ENCODE measurements at regions not wholly inside any gene's neighbourhood (a gene's known extent, or its start where the extent isn't known, plus 50 kb on each side); places are given as distances from the start of the nearest gene placed in this dataset.

DNA sequence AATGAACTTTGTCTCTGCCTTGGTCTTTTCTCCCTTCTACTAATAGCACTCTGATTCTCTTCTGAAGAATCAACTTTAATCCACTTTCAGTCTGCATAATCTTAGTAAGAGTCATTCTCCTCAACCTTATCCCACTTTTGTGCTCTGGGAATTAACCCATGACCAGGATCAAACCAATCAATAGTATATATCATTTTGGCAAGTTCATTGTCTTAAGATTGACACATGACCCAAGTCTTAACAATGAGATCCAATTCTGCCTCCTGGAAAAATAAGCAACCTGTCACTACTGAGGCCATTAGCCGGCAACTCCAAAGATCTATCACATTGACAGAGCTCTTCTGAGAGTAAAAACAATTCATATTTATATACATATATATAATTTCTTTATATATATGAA is 1358.4 kb upstream of the ADGRL3 start:
- Histone ChIP-seq H3K18ac (ENCODE audit: extremely low read depth, low read length) (no peak overlapping the region), H2BK15ac (ENCODE audit: low read length) (no peak overlapping the region), H3K4me1 (replicated peaks in 1 of 4; ENCODE audit: control insufficient read depth in 3 of 4, insufficient read depth in 4 of 4, low read length in 3 of 4) (no peaks in the 10 kb centered on the region), H2BK20ac (ENCODE audit: low read length) (no peak overlapping the region), H2BK12ac (ENCODE audit: low read depth, low read length) (no peak overlapping the region), H3K9ac (replicated peaks in 1 of 4; ENCODE audit: extremely low read depth in 1 of 4, low read depth in 3 of 4, low read length in 3 of 4) (no peak overlapping the region), H3K4me3 (ENCODE audit: extremely low read depth in 1 of 4, insufficient read depth in 2 of 4, low read depth in 3 of 4, low read length in 4 of 4) (no peak overlapping the region), H4K20me1 (replicated peaks in 1 of 2; ENCODE audit: control insufficient read depth in 1 of 2, insufficient read depth in 2 of 2, low read length in 2 of 2) (no peaks in the 10 kb centered on the region), H4K5ac (ENCODE audit: insufficient read length, low read depth, low read length) (no peak overlapping the region), H3K4ac (replicated peaks; ENCODE audit: insufficient read length, low read depth, low read length) (no peak overlapping the region), H3K79me1 (ENCODE audit: low read depth, low read length) (no peaks in the 10 kb centered on the region), H2AFZ (ENCODE audit: low read length) (no peak overlapping the region), H4K8ac (ENCODE audit: extremely low read depth, insufficient read depth, low read length) (no peak overlapping the region), H2BK5ac (ENCODE audit: low read depth, low read length) (no peak overlapping the region), H2BK120ac (replicated peaks; ENCODE audit: low read depth, low read length) (no peak overlapping the region), H3K27me3 (replicated peaks in 1 of 4; ENCODE audit: control insufficient read depth in 3 of 4, extremely low read depth in 1 of 4, insufficient read depth in 3 of 4, low read length in 3 of 4) (no peaks in the 10 kb centered on the region), H3K23ac (ENCODE audit: insufficient read length) (no peak overlapping the region), H3K23me2 (ENCODE audit: low read depth, low read length) (no peaks in the 10 kb centered on the region), H3K56ac (replicated peaks; ENCODE audit: insufficient read length, low read depth, low read length) (no peak overlapping the region), H3K4me2 (ENCODE audit: insufficient read depth in 1 of 2, low read depth in 2 of 2, low read length in 2 of 2) (no peak overlapping the region), H3K14ac (ENCODE audit: insufficient read length) (no peak overlapping the region), H2AK5ac (ENCODE audit: low read depth, low read length) (no peak overlapping the region), H4K91ac (replicated peaks; ENCODE audit: insufficient read length, low read length) (no peak overlapping the region), H3K79me2 (ENCODE audit: control insufficient read depth in 1 of 2, insufficient read depth in 2 of 2, low read length in 2 of 2) (no peaks in the 10 kb centered on the region), H3K27ac (ENCODE audit: low read depth, low read length) (no peak overlapping the region), H3K9me3 (ENCODE audit: insufficient read depth in 2 of 2, low read depth in 1 of 2, low read length in 1 of 2) (no peaks in the 10 kb centered on the region), H3K36me3 (ENCODE audit: control insufficient read depth in 2 of 4, insufficient read depth in 4 of 4, low read length in 3 of 4) (no peaks in the 10 kb centered on the region)
- ChIA-PET POLR2A (ENCODE audit: partially characterized antibody) (no interaction called here), CTCF (ENCODE audit: partially characterized antibody) (interaction anchor here (0.7 kb wide), 1 partner anchor 146 kb away, joined by 3 read pairs; no protein-coding TSS in a partner anchor)
- 85% methylated on average over 1 of the region's 1 CpG; no CpG with 5 or more reads in 1 of the 2 experiments for WGBS, 2 experiments (ENCODE audit: extremely low coverage in 1 of 2, insufficient coverage in 1 of 2, insufficient read length in 1 of 2, insufficient replicate concordance in 2 of 2, low coverage in 1 of 2, low lambda C conversion rate in 2 of 2, missing lambda C conversion rate in 1 of 2)
- DNase-seq (ENCODE audit: low read depth in 1 of 2, low spot score in 2 of 2): no peak
- no peak for FAIRE-seq
- TF ChIP-seq SP4 (IDR thresholded peaks at IDR 0.05; ENCODE audit: low read length) (no peak), BRCA1 (IDR thresholded peaks at IDR 0.05; ENCODE audit: low read depth, low read length) (no peak), POLR2A (IDR thresholded peaks at IDR 0.05; ENCODE audit: control extremely low read depth in 1 of 2, low read depth in 2 of 2, low read length in 2 of 2) (no peak), HDAC2 (IDR thresholded peaks at IDR 0.05; ENCODE audit: borderline replicate concordance in 1 of 2, low read depth in 2 of 2, low read length in 2 of 2) (no peak)
